H9 (cell line): ENCODE measurements at regions not wholly inside any gene's neighbourhood (a gene's known extent, or its start where the extent isn't known, plus 50 kb on each side); places are given as distances from the start of the nearest gene placed in this dataset.

Experiments used
- DNase-seq: peaks from one replicate; pipeline ENCODE4 v3.0.0-alpha.2; 2017
- H2AFZ ChIP-seq: one replicate; pipeline ENCODE4 v1.6.1; 2013; ENCODE audit warnings: mild to moderate bottlenecking, low read length, control low read depth, moderate library complexity
- H2AK5ac ChIP-seq: 2 replicates; pipeline ENCODE4 v1.6.1; 2013; ENCODE audit warnings: low read length, control low read depth, mixed read lengths; ENCODE audit not compliant: insufficient read length
- H2BK120ac ChIP-seq: one replicate; pipeline ENCODE4 v1.6.1; 2013; ENCODE audit warnings: low read depth, mild to moderate bottlenecking, low read length, control low read depth, inconsistent platforms; ENCODE audit not compliant: poor library complexity, severe bottlenecking
- H2BK12ac ChIP-seq: 2 replicates; pipeline ENCODE4 v1.6.1; 2013; ENCODE audit warnings: low read length, control low read depth, mixed read lengths, low read depth; ENCODE audit not compliant: insufficient read length
- H2BK15ac ChIP-seq: 2 replicates; pipeline ENCODE4 v1.6.1; 2013; ENCODE audit warnings: low read depth, low read length, control low read depth
- H2BK20ac ChIP-seq: one replicate; pipeline ENCODE4 v1.6.1; 2013; ENCODE audit warnings: low read depth, mild to moderate bottlenecking, low read length, control low read depth, inconsistent platforms; ENCODE audit not compliant: poor library complexity, severe bottlenecking
- H2BK5ac ChIP-seq: 2 replicates; pipeline ENCODE4 v1.6.1; 2013; ENCODE audit warnings: low read length, control low read depth, mixed read lengths; ENCODE audit not compliant: insufficient read length
- H3K14ac ChIP-seq: 2 replicates; pipeline ENCODE4 v1.6.1; 2013; ENCODE audit warnings: low read length, control low read depth; ENCODE audit not compliant: insufficient read depth
- H3K18ac ChIP-seq: 2 replicates; pipeline ENCODE4 v1.6.1; 2013; ENCODE audit warnings: low read depth, mild to moderate bottlenecking, mixed read lengths, low read length, control low read depth; ENCODE audit not compliant: insufficient read length
- H3K23ac ChIP-seq: 2 replicates; pipeline ENCODE4 v1.6.1; 2013; ENCODE audit warnings: low read length, control low read depth, mixed read lengths, low read depth; ENCODE audit not compliant: insufficient read length
- H3K23me2 ChIP-seq: 2 replicates; pipeline ENCODE4 v1.6.1; 2013; ENCODE audit warnings: low read depth, mild to moderate bottlenecking, mixed read lengths, low read length, control low read depth; ENCODE audit not compliant: insufficient read length, poor library complexity, severe bottlenecking
- H3K27ac ChIP-seq: 2 replicates; pipeline ENCODE4 v1.5.1; 2013; ENCODE audit warnings: low read length, control low read depth, mixed read lengths, low read depth; ENCODE audit not compliant: insufficient read length
- H3K27me3 ChIP-seq: 2 replicates; pipeline ENCODE4 v1.6.1; 2013; ENCODE audit warnings: low read length, control low read depth, inconsistent platforms; ENCODE audit not compliant: insufficient read depth
- H3K4ac ChIP-seq: 2 replicates; pipeline ENCODE4 v1.6.1; 2013; ENCODE audit warnings: low read depth, mild to moderate bottlenecking, control low read depth, inconsistent platforms, low read length, moderate library complexity
- H3K4me1 ChIP-seq: 2 replicates; pipeline ENCODE4 v1.6.1; 2013; ENCODE audit warnings: low read length, control low read depth, inconsistent platforms; ENCODE audit not compliant: insufficient read depth
- H3K4me2 ChIP-seq: 2 replicates; pipeline ENCODE4 v1.6.1; 2013; ENCODE audit warnings: low read length, control low read depth, mixed read lengths; ENCODE audit not compliant: insufficient read length, insufficient read depth
- H3K56ac ChIP-seq: 2 replicates; pipeline ENCODE4 v1.6.1; 2013; ENCODE audit warnings: low read depth, mild to moderate bottlenecking, mixed read lengths, low read length, control low read depth; ENCODE audit not compliant: insufficient read length
- H3K79me1 ChIP-seq: 2 replicates; pipeline ENCODE4 v1.6.1; 2013; ENCODE audit warnings: low read depth, mild to moderate bottlenecking, moderate library complexity, low read length, control low read depth, inconsistent platforms; ENCODE audit not compliant: insufficient read depth, poor library complexity, severe bottlenecking
- H3K79me2 ChIP-seq: 2 replicates; pipeline ENCODE4 v1.6.1; 2013; ENCODE audit warnings: low read length, control low read depth, inconsistent platforms; ENCODE audit not compliant: insufficient read depth
- H3K9ac ChIP-seq: 2 replicates; pipeline ENCODE4 v1.6.1; 2013; ENCODE audit warnings: low read length, control low read depth, mixed read lengths; ENCODE audit not compliant: insufficient read length; ENCODE audit errors: extremely low read depth
- H3K9me3 ChIP-seq: one replicate; pipeline ENCODE4 v1.6.1; 2013; ENCODE audit warnings: low read depth, low read length, inconsistent platforms; ENCODE audit not compliant: control insufficient read depth
- H3T11ph ChIP-seq: one replicate; pipeline ENCODE4 v1.6.1; 2013; ENCODE audit warnings: mild to moderate bottlenecking, low read length, control low read depth, inconsistent platforms
- H4K20me1 ChIP-seq: one replicate; pipeline ENCODE4 v1.6.1; 2013; ENCODE audit not compliant: control insufficient read depth, insufficient read length, insufficient read depth
- H4K5ac ChIP-seq: 2 replicates; pipeline ENCODE4 v1.6.1; 2013; ENCODE audit warnings: low read depth, mild to moderate bottlenecking, mixed read lengths, low read length, control low read depth; ENCODE audit not compliant: insufficient read length
- H4K8ac ChIP-seq: replicated peaks from 2 replicates; pipeline ENCODE4 v1.6.1; 2013; ENCODE audit warnings: low read length, control low read depth, mixed read lengths, low read depth; ENCODE audit not compliant: insufficient read length
- H4K91ac ChIP-seq: 2 replicates; pipeline ENCODE4 v1.6.1; 2013; ENCODE audit warnings: low read depth, mild to moderate bottlenecking, moderate library complexity, mixed read lengths, low read length, control low read depth; ENCODE audit not compliant: insufficient read length
- H3K27ac Mint-ChIP-seq, 3 experiments: 2 replicates in 2 of 3; 3 replicates in 1 of 3; pipeline ENCODE4 v1.8.0; 2020 to 2021; ENCODE audit warnings: mixed read lengths in 3 of 3, mild to moderate bottlenecking in 1 of 3, moderate library complexity in 1 of 3
- H3K27me3 Mint-ChIP-seq: 2 replicates; pipeline ENCODE4 v1.8.0; 2021; ENCODE audit warnings: low read depth, mild to moderate bottlenecking, moderate library complexity, mixed read lengths
- H3K36me3 Mint-ChIP-seq, 3 experiments: 2 replicates in 2 of 3; 3 replicates in 1 of 3; pipeline ENCODE4 v1.8.0; 2020 to 2021; ENCODE audit warnings: low read depth in 3 of 3, mixed read lengths in 3 of 3; ENCODE audit not compliant: insufficient read depth in 1 of 3
- H3K4me1 Mint-ChIP-seq, 2 experiments: 2 replicates each; pipeline ENCODE4 v1.8.0; 2020; ENCODE audit warnings: mixed read lengths in 2 of 2
- H3K4me3 Mint-ChIP-seq, 2 experiments: 2 replicates in 1 of 2; 3 replicates in 1 of 2; pipeline ENCODE4 v1.8.0; 2020 to 2021; ENCODE audit warnings: mild to moderate bottlenecking in 2 of 2, mixed read lengths in 2 of 2, moderate library complexity in 1 of 2
- H3K9me3 Mint-ChIP-seq, 2 experiments: 2 replicates in 1 of 2; 3 replicates in 1 of 2; pipeline ENCODE4 v1.8.0; 2020; ENCODE audit warnings: mild to moderate bottlenecking in 2 of 2, mixed read lengths in 2 of 2, moderate library complexity in 1 of 2
- WGBS: extraction: QIAGEN DNeasy Blood & Tissue Kit; methylation state at CpG from one replicate; pipeline ENCODE4 v1.1.7; 2013; ENCODE audit warnings: missing lambda C conversion rate, low lambda C conversion rate, mixed read lengths; ENCODE audit not compliant: insufficient read length; ENCODE audit errors: extremely low coverage; 5-methylcytosine and 5-hydroxymethylcytosine counted together
- TF ChIP-seq, protein P1 (sequence below): fragments of 200-600 bp; sonication (generic); conservative IDR thresholded peaks from 3 replicates; pipeline ENCODE4 v1.8.0; 2021; ENCODE audit warnings: antibody characterized with exemption, mild to moderate bottlenecking

DNA sequence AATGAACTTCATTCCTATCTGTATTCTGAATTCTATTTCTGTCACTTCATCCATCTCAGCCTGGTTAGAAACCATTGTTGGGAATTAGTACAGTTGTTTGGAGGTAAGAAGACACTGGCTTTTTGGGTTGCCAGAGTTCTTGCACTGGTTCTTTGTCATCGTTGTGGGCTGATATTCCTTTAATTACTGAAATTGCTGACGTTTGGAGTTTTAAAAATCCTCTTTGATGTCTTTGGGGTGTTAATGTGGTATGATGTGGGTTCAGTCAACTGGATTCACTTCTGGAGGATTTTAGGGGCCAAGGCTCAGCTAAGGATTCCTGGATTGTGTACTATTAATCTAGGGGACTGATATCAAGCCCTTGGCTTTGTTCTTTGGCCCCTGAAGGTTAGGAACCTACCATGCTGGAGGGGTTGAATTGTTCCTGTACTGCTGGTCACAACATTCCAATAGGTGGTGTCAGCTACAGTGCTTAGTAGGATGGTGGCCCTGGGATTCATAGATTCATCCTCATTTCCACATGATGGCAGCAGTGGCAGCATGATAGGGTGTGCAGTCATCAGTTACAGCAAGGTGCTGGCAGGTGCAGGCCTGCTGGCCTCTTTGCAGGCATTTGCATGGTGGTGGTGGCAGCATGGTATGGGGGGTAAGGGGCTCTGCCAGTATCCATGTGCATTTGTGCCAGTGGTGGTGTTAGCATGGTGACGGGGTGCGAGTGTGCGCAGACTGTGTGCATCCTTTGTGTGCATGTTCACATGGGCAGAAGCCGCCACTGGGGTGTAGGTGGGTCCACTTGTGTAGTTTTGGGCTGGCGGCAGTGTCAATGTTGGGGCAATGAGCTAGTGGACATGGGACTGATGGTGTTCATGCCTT is 301.3 kb downstream of the TEX13C start:
- no peaks in the 10 kb centered on the region for H3K79me1 ChIP-seq
- H4K91ac ChIP-seq = no peak overlapping the region
- H3T11ph ChIP-seq = no peak overlapping the region
- H2AFZ ChIP-seq = no peak overlapping the region
- H3K18ac ChIP-seq = no peak overlapping the region
- H2AK5ac ChIP-seq = no peak overlapping the region
- H2BK20ac ChIP-seq = no peak overlapping the region
- H4K8ac ChIP-seq = no peak overlapping the region
- no peaks in the 10 kb centered on the region for H3K4me1 ChIP-seq
- H3K23me2 ChIP-seq = no peaks in the 10 kb centered on the region
- no peak overlapping the region for H2BK5ac ChIP-seq
- Mint-ChIP-seq H3K36me3 (no peaks in the 10 kb centered on the region), H3K27me3 (peaks cover 3% of the 10 kb centered on the region; the same call in 1 of the 2 replicates), H3K4me1 (peaks cover 0 to 4% of the 10 kb centered on the region in 2 experiments; a peak in 2 of 4 replicates), H3K27ac (no peak overlapping the region), H3K9me3 (peaks cover 11 to 14% of the 10 kb centered on the region in 2 experiments), H3K4me3 (no peak overlapping the region)
- H3K79me2 ChIP-seq = no peaks in the 10 kb centered on the region
- no peak overlapping the region for H3K4me2 ChIP-seq
- no CpG with 5 or more reads among the region's 7 CpGs for WGBS
- no peak overlapping the region for H2BK12ac ChIP-seq
- H3K56ac ChIP-seq = no peak overlapping the region
- DNase-seq = no peak
- no peaks in the 10 kb centered on the region for H4K20me1 ChIP-seq
- TF ChIP-seq, protein P1, sequence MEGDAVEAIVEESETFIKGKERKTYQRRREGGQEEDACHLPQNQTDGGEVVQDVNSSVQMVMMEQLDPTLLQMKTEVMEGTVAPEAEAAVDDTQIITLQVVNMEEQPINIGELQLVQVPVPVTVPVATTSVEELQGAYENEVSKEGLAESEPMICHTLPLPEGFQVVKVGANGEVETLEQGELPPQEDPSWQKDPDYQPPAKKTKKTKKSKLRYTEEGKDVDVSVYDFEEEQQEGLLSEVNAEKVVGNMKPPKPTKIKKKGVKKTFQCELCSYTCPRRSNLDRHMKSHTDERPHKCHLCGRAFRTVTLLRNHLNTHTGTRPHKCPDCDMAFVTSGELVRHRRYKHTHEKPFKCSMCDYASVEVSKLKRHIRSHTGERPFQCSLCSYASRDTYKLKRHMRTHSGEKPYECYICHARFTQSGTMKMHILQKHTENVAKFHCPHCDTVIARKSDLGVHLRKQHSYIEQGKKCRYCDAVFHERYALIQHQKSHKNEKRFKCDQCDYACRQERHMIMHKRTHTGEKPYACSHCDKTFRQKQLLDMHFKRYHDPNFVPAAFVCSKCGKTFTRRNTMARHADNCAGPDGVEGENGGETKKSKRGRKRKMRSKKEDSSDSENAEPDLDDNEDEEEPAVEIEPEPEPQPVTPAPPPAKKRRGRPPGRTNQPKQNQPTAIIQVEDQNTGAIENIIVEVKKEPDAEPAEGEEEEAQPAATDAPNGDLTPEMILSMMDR = peak; percentile 22; the same call in 2 of the 3 replicates
- H3K4ac ChIP-seq = no peak overlapping the region
- H3K27ac ChIP-seq = no peak overlapping the region
- no peak overlapping the region for H2BK15ac ChIP-seq
- H4K5ac ChIP-seq = no peak overlapping the region
- H3K14ac ChIP-seq = no peak overlapping the region
- no peaks in the 10 kb centered on the region for H3K27me3 ChIP-seq
- no peak overlapping the region for H3K9ac ChIP-seq
- no peak overlapping the region for H3K23ac ChIP-seq
- H2BK120ac ChIP-seq = no peak overlapping the region
- no peaks in the 10 kb centered on the region for H3K9me3 ChIP-seq
